Esophagus (tissue), 2 donors: ENCODE measurements at regions not wholly inside any gene's neighbourhood (a gene's known extent, or its start where the extent isn't known, plus 50 kb on each side); places are given as distances from the start of the nearest gene placed in this dataset.

Experiments
- H3K27ac ChIP-seq, 2 donors: one replicate each; pipeline ENCODE4 v1.5.1; 2013; ENCODE audit warnings: low read depth in 2 of 2, mild to moderate bottlenecking in 2 of 2, inconsistent platforms in 1 of 2, low read length in 1 of 2, moderate library complexity in 1 of 2
- H3K27me3 ChIP-seq, 2 donors: one replicate each; pipeline ENCODE4 v1.6.1; 2013; ENCODE audit warnings: low read length in 2 of 2, control low read depth in 1 of 2, mild to moderate bottlenecking in 1 of 2; ENCODE audit not compliant: insufficient read depth in 2 of 2, control insufficient read depth in 1 of 2
- H3K36me3 ChIP-seq, 2 donors: one replicate each; pipeline ENCODE4 v1.6.1; 2013; ENCODE audit warnings: low read length in 1 of 2; ENCODE audit not compliant: control insufficient read depth in 2 of 2, insufficient read depth in 2 of 2
- H3K4me1 ChIP-seq, 2 donors: one replicate each; pipeline ENCODE4 v1.6.1; 2013; ENCODE audit warnings: low read length in 1 of 2; ENCODE audit not compliant: control insufficient read depth in 2 of 2, insufficient read depth in 2 of 2
- H3K4me3 ChIP-seq, 2 donors: one replicate each; pipeline ENCODE4 v1.5.1; 2013; ENCODE audit warnings: low read length in 2 of 2, mild to moderate bottlenecking in 2 of 2, low read depth in 1 of 2, moderate library complexity in 1 of 2
- H3K9me3 ChIP-seq, 2 donors: one replicate each; pipeline ENCODE4 v1.6.1; 2013; ENCODE audit warnings: mild to moderate bottlenecking in 2 of 2, low read depth in 1 of 2, low read length in 1 of 2, moderate library complexity in 1 of 2; ENCODE audit not compliant: control insufficient read depth in 2 of 2, insufficient read depth in 1 of 2
- WGBS, 2 donors: extraction: QIAGEN DNeasy Blood & Tissue Kit; methylation state at CpG; one replicate each; pipeline ENCODE4 v1.1.7; 2013; 5-methylcytosine and 5-hydroxymethylcytosine counted together
- donor health status: healthy with polysubstance abuse.
- donor health status: Bipolar disorder and iron deficiency.

- Histone ChIP-seq H3K27ac (no peak overlapping the region), H3K4me3 (no peak overlapping the region), H3K36me3 (no peaks in the 10 kb centered on the region), H3K27me3 (no peaks in the 10 kb centered on the region), H3K9me3 (peaks cover 0 to 3% of the 10 kb centered on the region in 2 donors), H3K4me1 (no peaks in the 10 kb centered on the region)
- WGBS, 2 donors, result 61 to 66% methylated on average over 17 of the region's 17 CpGs
These were observed 315.1 kb downstream of the TFAP2C start for GRCh38 chr20:56943946-56944945.

- no peak overlapping the region for H3K27ac ChIP-seq
- H3K9me3 ChIP-seq, result peaks cover 0 to 3% of the 10 kb centered on the region in 2 donors
- WGBS, 2 donors, result 49 to 60% methylated on average over 5 of the region's 5 CpGs
- no peaks in the 10 kb centered on the region for H3K36me3 ChIP-seq
- H3K4me1 ChIP-seq, result no peaks in the 10 kb centered on the region
- H3K4me3 ChIP-seq, result no peak overlapping the region
- no peaks in the 10 kb centered on the region for H3K27me3 ChIP-seq
These were observed 316.0 kb downstream of the TFAP2C start for GRCh38 chr20:56945057-56945456.

- Histone ChIP-seq H3K4me3 (no peak overlapping the region), H3K27me3 (no peaks in the 10 kb centered on the region), H3K9me3 (peaks cover 0 to 3% of the 10 kb centered on the region in 2 donors), H3K4me1 (no peaks in the 10 kb centered on the region), H3K27ac (no peak overlapping the region), H3K36me3 (no peaks in the 10 kb centered on the region)
- 73 to 89% methylated on average over 5 of the region's 5 CpGs for WGBS, 2 donors
These were observed 316.8 kb downstream of the TFAP2C start for GRCh38 chr20:56945901-56946300.

GRCh38 chr20:56949318-56949717 lies 317.1 kb downstream of the BMP7 start:
- 77 to 80% methylated on average over 6 of the region's 6 CpGs for WGBS, 2 donors
- Histone ChIP-seq H3K4me3 (no peak overlapping the region), H3K4me1 (no peaks in the 10 kb centered on the region), H3K9me3 (peaks cover 0 to 3% of the 10 kb centered on the region in 2 donors), H3K36me3 (no peaks in the 10 kb centered on the region), H3K27me3 (no peaks in the 10 kb centered on the region), H3K27ac (no peak overlapping the region)

GRCh38 chr20:56952258-56953047 lies 314.0 kb downstream of the BMP7 start:
- 55 to 68% methylated on average over 19 of the region's 19 CpGs for WGBS, 2 donors
- H3K4me1 ChIP-seq, result no peaks in the 10 kb centered on the region
- H3K9me3 ChIP-seq, result no peaks in the 10 kb centered on the region
- no peaks in the 10 kb centered on the region for H3K27me3 ChIP-seq
- H3K36me3 ChIP-seq, result no peaks in the 10 kb centered on the region
- no peak overlapping the region for H3K4me3 ChIP-seq
- H3K27ac ChIP-seq, result no peak overlapping the region

GRCh38 chr20:56953048-56953586 lies 313.3 kb downstream of the BMP7 start:
- Histone ChIP-seq H3K27ac (no peak overlapping the region), H3K9me3 (no peaks in the 10 kb centered on the region), H3K27me3 (no peaks in the 10 kb centered on the region), H3K4me1 (no peaks in the 10 kb centered on the region), H3K36me3 (no peaks in the 10 kb centered on the region), H3K4me3 (no peak overlapping the region)
- 79 to 85% methylated on average over 24 of the region's 24 CpGs for WGBS, 2 donors

- Histone ChIP-seq H3K9me3 (no peaks in the 10 kb centered on the region), H3K27me3 (no peaks in the 10 kb centered on the region), H3K4me1 (no peaks in the 10 kb centered on the region), H3K36me3 (no peaks in the 10 kb centered on the region), H3K27ac (no peak overlapping the region), H3K4me3 (no peak overlapping the region)
- 83 to 84% methylated on average over 15 of the region's 15 CpGs for WGBS, 2 donors
These were observed 311.6 kb downstream of the BMP7 start for GRCh38 chr20:56954797-56955196.

GRCh38 chr20:56955680-56956079 lies 310.8 kb downstream of the BMP7 start:
- Histone ChIP-seq H3K9me3 (no peaks in the 10 kb centered on the region), H3K27me3 (no peaks in the 10 kb centered on the region), H3K4me3 (no peak overlapping the region), H3K4me1 (no peaks in the 10 kb centered on the region), H3K36me3 (no peaks in the 10 kb centered on the region), H3K27ac (no peak overlapping the region)
- WGBS, 2 donors, result 31 to 32% methylated on average over 9 of the region's 9 CpGs

GRCh38 chr20:56956534-56956933 lies 309.9 kb downstream of the BMP7 start:
- no peaks in the 10 kb centered on the region for H3K27me3 ChIP-seq
- WGBS, 2 donors, result 60 to 63% methylated on average over 7 of the region's 7 CpGs
- H3K36me3 ChIP-seq, result no peaks in the 10 kb centered on the region
- no peak overlapping the region for H3K4me3 ChIP-seq
- no peak overlapping the region for H3K27ac ChIP-seq
- no peaks in the 10 kb centered on the region for H3K9me3 ChIP-seq
- H3K4me1 ChIP-seq, result no peaks in the 10 kb centered on the region
